ENCODE measurements at regions not wholly inside any gene's neighbourhood (a gene's known extent, or its start where the extent isn't known, plus 50 kb on each side); places are given as distances from the start of the nearest gene placed in this dataset.
A peak's percentile ranks its signal among the peaks of the same experiment; 100 is the strongest.

DNA sequence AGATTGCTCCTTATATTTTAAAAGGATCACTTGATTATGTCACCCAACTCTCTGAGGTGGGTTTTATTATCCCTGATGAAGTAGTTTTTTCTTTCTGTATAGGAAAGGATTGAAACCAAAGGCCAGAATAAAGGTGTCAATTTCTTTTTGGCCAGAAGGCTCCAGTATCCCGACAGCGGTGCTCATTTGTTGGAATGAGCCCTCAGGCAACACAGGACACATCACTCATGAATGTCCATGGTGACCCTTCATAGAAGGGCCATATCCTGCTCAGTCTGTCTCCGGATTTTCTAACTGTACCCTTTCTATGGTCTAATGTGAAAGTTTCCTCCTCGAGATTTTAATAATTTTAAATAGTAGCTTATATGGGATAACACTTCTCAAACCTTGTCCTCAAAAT, 171.3 kb upstream of the USP24 start:
- H3K9me3 ChIP-seq (ENCODE audit: control insufficient read depth in 2 of 3, insufficient read depth in 1 of 3, low read length in 3 of 3): peaks cover 0 to 7% (median 0%) of the 10 kb centered on the region in 3 donors
- H3K36me3 ChIP-seq (ENCODE audit: control insufficient read depth in 2 of 3, insufficient read depth in 3 of 3, low read length in 3 of 3): no peaks in the 10 kb centered on the region
- intact Hi-C loops (cut with DNase I): no loop called here
- no peaks in the 10 kb centered on the region for H3K27me3 ChIP-seq (ENCODE audit: control insufficient read depth, insufficient read depth, low read length)
- TF ChIP-seq, protein P1, sequence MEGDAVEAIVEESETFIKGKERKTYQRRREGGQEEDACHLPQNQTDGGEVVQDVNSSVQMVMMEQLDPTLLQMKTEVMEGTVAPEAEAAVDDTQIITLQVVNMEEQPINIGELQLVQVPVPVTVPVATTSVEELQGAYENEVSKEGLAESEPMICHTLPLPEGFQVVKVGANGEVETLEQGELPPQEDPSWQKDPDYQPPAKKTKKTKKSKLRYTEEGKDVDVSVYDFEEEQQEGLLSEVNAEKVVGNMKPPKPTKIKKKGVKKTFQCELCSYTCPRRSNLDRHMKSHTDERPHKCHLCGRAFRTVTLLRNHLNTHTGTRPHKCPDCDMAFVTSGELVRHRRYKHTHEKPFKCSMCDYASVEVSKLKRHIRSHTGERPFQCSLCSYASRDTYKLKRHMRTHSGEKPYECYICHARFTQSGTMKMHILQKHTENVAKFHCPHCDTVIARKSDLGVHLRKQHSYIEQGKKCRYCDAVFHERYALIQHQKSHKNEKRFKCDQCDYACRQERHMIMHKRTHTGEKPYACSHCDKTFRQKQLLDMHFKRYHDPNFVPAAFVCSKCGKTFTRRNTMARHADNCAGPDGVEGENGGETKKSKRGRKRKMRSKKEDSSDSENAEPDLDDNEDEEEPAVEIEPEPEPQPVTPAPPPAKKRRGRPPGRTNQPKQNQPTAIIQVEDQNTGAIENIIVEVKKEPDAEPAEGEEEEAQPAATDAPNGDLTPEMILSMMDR (IDR thresholded peaks at IDR 0.05; ENCODE audit: borderline replicate concordance, extremely low read depth, insufficient read depth): no peak
- no peak for DNase-seq
- H3K27ac ChIP-seq (ENCODE audit: low read depth in 2 of 2, low read length in 2 of 2): no peak overlapping the region
- H3K9ac ChIP-seq (ENCODE audit: low read length in 3 of 3): no peak overlapping the region
- H3K4me1 ChIP-seq (ENCODE audit: control insufficient read depth in 2 of 3, insufficient read depth in 2 of 3, low read depth in 1 of 3, low read length in 3 of 3): no peaks in the 10 kb centered on the region
- no peak for FAIRE-seq
- no peak overlapping the region for H3K4me3 ChIP-seq (ENCODE audit: low read length in 3 of 3)

- TF ChIP-seq, protein P1 (IDR thresholded peaks at IDR 0.05; ENCODE audit: borderline replicate concordance, extremely low read depth, insufficient read depth): no peak
- Histone ChIP-seq H3K27me3 (ENCODE audit: control insufficient read depth, insufficient read depth, low read length) (no peaks in the 10 kb centered on the region), H3K36me3 (ENCODE audit: control insufficient read depth in 2 of 3, insufficient read depth in 3 of 3, low read length in 3 of 3) (no peaks in the 10 kb centered on the region), H3K4me3 (ENCODE audit: low read length in 3 of 3) (no peak overlapping the region), H3K9me3 (ENCODE audit: control insufficient read depth in 2 of 3, insufficient read depth in 1 of 3, low read length in 3 of 3) (peaks cover 0 to 6% (median 0%) of the 10 kb centered on the region in 3 donors), H3K4me1 (ENCODE audit: control insufficient read depth in 2 of 3, insufficient read depth in 2 of 3, low read depth in 1 of 3, low read length in 3 of 3) (no peaks in the 10 kb centered on the region), H3K9ac (ENCODE audit: low read length in 3 of 3) (no peak overlapping the region), H3K27ac (ENCODE audit: low read depth in 2 of 2, low read length in 2 of 2) (peak overlapping the region; percentile 18 to 39)
- DNase-seq (no peak), FAIRE-seq (no peak)
- intact Hi-C loops (cut with DNase I): no loop called here
Measured at GRCh38 chr1:55385402-55386018, 170.3 kb upstream of the USP24 start.

GRCh38 chr1:55384637-55385036, 169.5 kb upstream of the USP24 start:
- FAIRE-seq: no peak
- no peaks in the 10 kb centered on the region for H3K9me3 ChIP-seq (ENCODE audit: control insufficient read depth in 2 of 3, insufficient read depth in 1 of 3, low read length in 3 of 3)

More at GRCh38 chr1:55384637-55385036, 169.5 kb upstream of the USP24 start:
- intact Hi-C loops (cut with DNase I): no loop called here
- no peaks in the 10 kb centered on the region for H3K36me3 ChIP-seq (ENCODE audit: control insufficient read depth in 2 of 3, insufficient read depth in 3 of 3, low read length in 3 of 3)
- H3K9ac ChIP-seq (ENCODE audit: low read length in 3 of 3): peak overlapping the region in 1 of 3 donors; percentile 29
- peak in 4 of 5 donors; percentile 32 to 50 (median 40) for DNase-seq
- H3K4me3 ChIP-seq (ENCODE audit: low read length in 3 of 3): no peak overlapping the region
- no peaks in the 10 kb centered on the region for H3K27me3 ChIP-seq (ENCODE audit: control insufficient read depth, insufficient read depth, low read length)
- TF ChIP-seq, protein P1 (IDR thresholded peaks at IDR 0.05; ENCODE audit: borderline replicate concordance, extremely low read depth, insufficient read depth): no peak
- H3K27ac ChIP-seq (ENCODE audit: low read depth in 2 of 2, low read length in 2 of 2): peak overlapping the region in 1 of 2 donors; percentile 33
- H3K4me1 ChIP-seq (ENCODE audit: control insufficient read depth in 2 of 3, insufficient read depth in 2 of 3, low read depth in 1 of 3, low read length in 3 of 3): no peaks in the 10 kb centered on the region

Data from kidney (tissue), 13 donors.